ENCODE measurements at regions not wholly inside any gene's neighbourhood (a gene's known extent, or its start where the extent isn't known, plus 50 kb on each side); places are given as distances from the start of the nearest gene placed in this dataset.

- H3K9me2 ChIP-seq (ENCODE audit: insufficient read depth, low read length) = no peaks in the 10 kb centered on the region
- no peak for DNase-seq (ENCODE audit: low spot score)
- H3K27ac ChIP-seq (ENCODE audit: low read depth, low read length, poor library complexity, severe bottlenecking) = no peak overlapping the region
- ChIA-PET CTCF (ENCODE audit: unreplicated experiment) (no interaction called here), POLR2A (no interaction called here)
- H2AFZ ChIP-seq (ENCODE audit: low read length) = no peak overlapping the region
- TF ChIP-seq CTCF (conservative IDR thresholded peaks at IDR 0.05; ENCODE audit: low read length) = no peak
- no peaks in the 10 kb centered on the region for H3K36me3 ChIP-seq (ENCODE audit: insufficient read depth, low read length)
- intact Hi-C loops (cut with micrococcal nuclease; ENCODE audit: unreplicated experiment) = no loop called here
- H3K4me3 ChIP-seq (ENCODE audit: low read depth, low read length, poor library complexity, severe bottlenecking) = no peak overlapping the region
- H4K20me1 ChIP-seq (ENCODE audit: insufficient read depth, low read length) = no peaks in the 10 kb centered on the region
- BruUV-seq (replicated peaks) = no TSS peak
- H3K4me2 ChIP-seq (ENCODE audit: low read length) = no peak overlapping the region
- no peaks in the 10 kb centered on the region for H3K4me1 ChIP-seq (ENCODE audit: insufficient read depth, low read length, poor library complexity, severe bottlenecking)
- no peaks in the 10 kb centered on the region for H3K9me3 ChIP-seq (ENCODE audit: low read length)
- no peaks in the 10 kb centered on the region for H3K79me2 ChIP-seq (ENCODE audit: insufficient read depth, low read depth, low read length)
Measured at GRCh38 chr19:31937983-31938382, 407.4 kb upstream of the ZNF507 start.

GRCh38 chr19:31938675-31939074, 406.7 kb upstream of the ZNF507 start:
- H3K4me3 ChIP-seq (ENCODE audit: low read depth, low read length, poor library complexity, severe bottlenecking) = no peak overlapping the region
- no peaks in the 10 kb centered on the region for H3K36me3 ChIP-seq (ENCODE audit: insufficient read depth, low read length)
- no peaks in the 10 kb centered on the region for H3K9me2 ChIP-seq (ENCODE audit: insufficient read depth, low read length)
- intact Hi-C loops (cut with micrococcal nuclease; ENCODE audit: unreplicated experiment) = no loop called here
- no peaks in the 10 kb centered on the region for H4K20me1 ChIP-seq (ENCODE audit: insufficient read depth, low read length)
- no peaks in the 10 kb centered on the region for H3K4me1 ChIP-seq (ENCODE audit: insufficient read depth, low read length, poor library complexity, severe bottlenecking)
- H3K9me3 ChIP-seq (ENCODE audit: low read length) = no peaks in the 10 kb centered on the region
- H3K27ac ChIP-seq (ENCODE audit: low read depth, low read length, poor library complexity, severe bottlenecking) = no peak overlapping the region
- POLR2A ChIA-PET = no interaction called here
- no peaks in the 10 kb centered on the region for H3K79me2 ChIP-seq (ENCODE audit: insufficient read depth, low read depth, low read length)
- no peak for DNase-seq (ENCODE audit: low spot score)
- H3K4me2 ChIP-seq (ENCODE audit: low read length) = no peak overlapping the region
- CTCF ChIA-PET (ENCODE audit: unreplicated experiment) = no interaction called here
- no TSS peak for BruUV-seq (replicated peaks)
- TF ChIP-seq CTCF (conservative IDR thresholded peaks at IDR 0.05; ENCODE audit: low read length) = no peak
- no peak for TF ChIP-seq EZH2phosphoT487 (IDR thresholded peaks at IDR 0.05; ENCODE audit: borderline replicate concordance, low read depth, low read length)
- H2AFZ ChIP-seq (ENCODE audit: low read length) = no peak overlapping the region

GRCh38 chr19:31940396-31940795, 405.0 kb upstream of the ZNF507 start:
- DNase-seq (ENCODE audit: low spot score) = no peak
- no peak for TF ChIP-seq EZH2phosphoT487 (IDR thresholded peaks at IDR 0.05; ENCODE audit: borderline replicate concordance, low read depth, low read length)
- Histone ChIP-seq H3K4me3 (ENCODE audit: low read depth, low read length, poor library complexity, severe bottlenecking) (no peak overlapping the region), H3K4me2 (ENCODE audit: low read length) (no peak overlapping the region), H3K9me3 (ENCODE audit: low read length) (no peaks in the 10 kb centered on the region), H3K27ac (ENCODE audit: low read depth, low read length, poor library complexity, severe bottlenecking) (no peak overlapping the region), H2AFZ (ENCODE audit: low read length) (no peak overlapping the region), H3K79me2 (ENCODE audit: insufficient read depth, low read depth, low read length) (no peaks in the 10 kb centered on the region), H3K4me1 (ENCODE audit: insufficient read depth, low read length, poor library complexity, severe bottlenecking) (no peaks in the 10 kb centered on the region), H3K9me2 (ENCODE audit: insufficient read depth, low read length) (no peaks in the 10 kb centered on the region), H4K20me1 (ENCODE audit: insufficient read depth, low read length) (no peaks in the 10 kb centered on the region), H3K36me3 (ENCODE audit: insufficient read depth, low read length) (no peaks in the 10 kb centered on the region)
- ChIA-PET POLR2A (no interaction called here), CTCF (ENCODE audit: unreplicated experiment) (no interaction called here)
- no TSS peak for BruUV-seq (replicated peaks)
- intact Hi-C loops (cut with micrococcal nuclease; ENCODE audit: unreplicated experiment) = no loop called here
